IMR-90 (cell line): ENCODE measurements at regions not wholly inside any gene's neighbourhood (a gene's known extent, or its start where the extent isn't known, plus 50 kb on each side); places are given as distances from the start of the nearest gene placed in this dataset.

Source experiments
- ATAC-seq: fragments of 200-7000 bp; cut with Tn5 transposase; 2 replicates; pipeline ENCODE4 v1.9.1; 2020; ENCODE audit warnings: low read depth, mild to moderate bottlenecking, moderate library complexity
- BruUV-seq: library from RNA; stranded (reverse); fragments of 400-500 nt; replicated peaks from 2 replicates; lab custom pipeline; 2021; lab: Mats Ljungman, UMichigan
- CTCF ChIA-PET: fragments of 300-600 bp; formaldehyde crosslinking; extraction: SDS; loops from one replicate; lab custom pipeline; 2021; ENCODE audit warnings: antibody characterized with exemption; lab: Yijun Ruan, JAX
- POLR2A ChIA-PET: fragments of 300-600 bp; sonication (Branson Sonifier 250); formaldehyde crosslinking; loops from one replicate; lab custom pipeline; 2022; ENCODE audit warnings: antibody characterized with exemption; ENCODE audit not compliant: unreplicated experiment; lab: Charles Lee
- DNase-seq: peaks from one replicate; pipeline ENCODE4 v3.0.0; 2013
- H2AFZ ChIP-seq: replicated peaks from 2 replicates; pipeline ENCODE3; 2013; ENCODE audit warnings: low read length, mild to moderate bottlenecking; ENCODE audit not compliant: poor library complexity
- H2AK5ac ChIP-seq: 2 replicates; pipeline ENCODE4 v1.6.1; 2013; ENCODE audit warnings: low read depth, low read length, inconsistent platforms
- H2AK9ac ChIP-seq: replicated peaks from 2 replicates; pipeline ENCODE3; 2013; ENCODE audit warnings: mild to moderate bottlenecking, low read depth, low read length, moderate library complexity; ENCODE audit not compliant: poor library complexity
- H2BK120ac ChIP-seq: 2 replicates; pipeline ENCODE4 v1.6.1; 2013; ENCODE audit warnings: low read depth, low read length, inconsistent platforms
- H2BK15ac ChIP-seq: 3 replicates; pipeline ENCODE4 v1.6.1; 2013; ENCODE audit warnings: low read depth, low read length, inconsistent platforms
- H2BK20ac ChIP-seq: 2 replicates; pipeline ENCODE4 v1.6.1; 2013; ENCODE audit warnings: low read depth, mild to moderate bottlenecking, inconsistent platforms, low read length, moderate library complexity
- H2BK5ac ChIP-seq: 2 replicates; pipeline ENCODE4 v1.6.1; 2013; ENCODE audit warnings: mild to moderate bottlenecking, low read depth, low read length, inconsistent platforms; ENCODE audit not compliant: poor library complexity, severe bottlenecking
- H3K14ac ChIP-seq: replicated peaks from 2 replicates; pipeline ENCODE4 v1.6.1; 2013; ENCODE audit warnings: low read depth, low read length, inconsistent platforms
- H3K18ac ChIP-seq: 2 replicates; pipeline ENCODE4 v1.6.1; 2013; ENCODE audit warnings: low read depth, low read length, control low read depth
- H3K23ac ChIP-seq: 2 replicates; pipeline ENCODE4 v1.6.1; 2013; ENCODE audit warnings: low read depth, low read length, inconsistent platforms
- H3K27ac ChIP-seq: 2 replicates; pipeline ENCODE4 v1.5.1; 2013; ENCODE audit warnings: mild to moderate bottlenecking, control low read depth, low read length; ENCODE audit not compliant: insufficient read depth
- H3K27me3 ChIP-seq: 2 replicates; pipeline ENCODE4 v1.6.1; 2013; ENCODE audit warnings: low read length; ENCODE audit not compliant: control insufficient read depth, insufficient read depth
- H3K36me3 ChIP-seq: 2 replicates; pipeline ENCODE4 v1.6.1; 2013; ENCODE audit warnings: low read length, mixed read lengths; ENCODE audit not compliant: control insufficient read depth, insufficient read depth
- H3K4ac ChIP-seq: 2 replicates; pipeline ENCODE4 v1.6.1; 2013; ENCODE audit warnings: low read depth, low read length, inconsistent platforms
- H3K4me1 ChIP-seq: 2 replicates; pipeline ENCODE4 v1.6.1; 2013; ENCODE audit warnings: low read length, mixed read lengths; ENCODE audit not compliant: control insufficient read depth, insufficient read depth
- H3K4me2 ChIP-seq: 2 replicates; pipeline ENCODE4 v1.6.1; 2013; ENCODE audit warnings: low read depth, mild to moderate bottlenecking, control low read depth, low read length, moderate library complexity
- H3K4me3 ChIP-seq: 2 replicates; pipeline ENCODE4 v1.5.1; 2013; ENCODE audit warnings: low read depth, mild to moderate bottlenecking, control low read depth, low read length, moderate library complexity; ENCODE audit not compliant: insufficient read depth
- H3K56ac ChIP-seq: 2 replicates; pipeline ENCODE4 v1.6.1; 2013; ENCODE audit warnings: low read length, inconsistent platforms; ENCODE audit not compliant: insufficient read depth; ENCODE audit errors: extremely low read depth
- H3K79me1 ChIP-seq, 2 experiments: 2 replicates each; pipeline ENCODE4 v1.6.1; 2013; ENCODE audit warnings: low read length in 2 of 2, inconsistent platforms in 1 of 2, low read depth in 1 of 2
- H3K9ac ChIP-seq: 2 replicates; pipeline ENCODE4 v1.6.1; 2013; ENCODE audit warnings: low read depth, low read length, control low read depth
- H3K9me1 ChIP-seq: 2 replicates; pipeline ENCODE4 v1.6.1; 2013; ENCODE audit warnings: low read length, inconsistent platforms; ENCODE audit not compliant: insufficient read depth
- H3K9me3 ChIP-seq: 2 replicates; pipeline ENCODE4 v1.6.1; 2013; ENCODE audit warnings: low read length; ENCODE audit not compliant: control insufficient read depth, insufficient read depth
- H4K20me1 ChIP-seq: 2 replicates; pipeline ENCODE4 v1.6.1; 2013; ENCODE audit warnings: low read length, inconsistent platforms; ENCODE audit not compliant: insufficient read depth
- H4K5ac ChIP-seq: 2 replicates; pipeline ENCODE4 v1.6.1; 2013; ENCODE audit warnings: mild to moderate bottlenecking, low read depth, low read length, control low read depth
- H4K8ac ChIP-seq, 2 experiments: 2 replicates each; pipeline ENCODE4 v1.6.1; 2013; ENCODE audit warnings: low read depth in 2 of 2, low read length in 2 of 2, control low read depth in 1 of 2, inconsistent platforms in 1 of 2
- H4K91ac ChIP-seq: 2 replicates; pipeline ENCODE4 v1.6.1; 2013; ENCODE audit warnings: low read depth, low read length, inconsistent platforms; ENCODE audit not compliant: insufficient read depth
- CEBPB ChIP-seq: IDR thresholded peaks from 2 replicates; pipeline ENCODE4 v1.6.1; 2012; ENCODE audit warnings: low read depth, low read length, improper control_type of control experiment
- MAZ ChIP-seq: IDR thresholded peaks from 2 replicates; pipeline ENCODE4 v1.6.1; 2012; ENCODE audit warnings: low read depth, mild to moderate bottlenecking, low read length, improper control_type of control experiment, moderate library complexity, borderline replicate concordance
- MXI1 ChIP-seq: IDR thresholded peaks from 2 replicates; pipeline ENCODE4 v1.6.1; 2012; ENCODE audit warnings: low read depth, mild to moderate bottlenecking, low read length, moderate library complexity, borderline replicate concordance
- POLR2A ChIP-seq: IDR thresholded peaks from 2 replicates; pipeline ENCODE4 v1.6.1; 2012; ENCODE audit warnings: mild to moderate bottlenecking, low read depth, low read length
- RAD21 ChIP-seq: IDR thresholded peaks from 2 replicates; pipeline ENCODE4 v1.6.1; 2012; ENCODE audit warnings: low read length, improper control_type of control experiment
- RCOR1 ChIP-seq: IDR thresholded peaks from 2 replicates; pipeline ENCODE4 v1.6.1; 2012; ENCODE audit warnings: mild to moderate bottlenecking, low read length, improper control_type of control experiment; ENCODE audit not compliant: insufficient replicate concordance
- SMC3 ChIP-seq: fragments of 150-350 bp; IDR thresholded peaks from 2 replicates; pipeline ENCODE4 v1.6.1; 2016; ENCODE audit warnings: low read depth, mild to moderate bottlenecking, antibody characterized with exemption, low read length, moderate library complexity
- WGBS, 2 experiments: methylation state at CpG; one replicate each; pipeline versions ENCODE4 v1.1.5 to v1.1.7; 2013; ENCODE audit warnings: missing lambda C conversion rate in 2 of 2; ENCODE audit not compliant: insufficient read length in 1 of 2; ENCODE audit errors: extremely low coverage in 2 of 2; 5-methylcytosine and 5-hydroxymethylcytosine counted together
- dilution Hi-C: fragments of 300-500 bp; cut with HindIII; formaldehyde crosslinking; loops from one replicate; pipeline ENCODE4 v1.14.3; 2018; ENCODE audit warnings: low sequenced_read_pairs; ENCODE audit not compliant: unreplicated experiment
- in situ Hi-C: fragments of 300-500 bp; cut with MboI; formaldehyde crosslinking; loops from 3 replicates; pipeline ENCODE4 v1.14.3; 2019; ENCODE audit warnings: low sequenced_read_pairs, inconsistent platforms, mixed read lengths
- intact Hi-C: fragments of 100-400 bp; cut with micrococcal nuclease; formaldehyde crosslinking; loops from 2 replicates; pipeline ENCODE4 v1.10.0; 2022
- TF ChIP-seq, protein P1 (sequence below): fragments of 150-350 bp; IDR thresholded peaks from 2 replicates; pipeline ENCODE4 v1.6.1; 2017; ENCODE audit warnings: mild to moderate bottlenecking, antibody characterized with exemption, low read length, low read depth

DNA sequence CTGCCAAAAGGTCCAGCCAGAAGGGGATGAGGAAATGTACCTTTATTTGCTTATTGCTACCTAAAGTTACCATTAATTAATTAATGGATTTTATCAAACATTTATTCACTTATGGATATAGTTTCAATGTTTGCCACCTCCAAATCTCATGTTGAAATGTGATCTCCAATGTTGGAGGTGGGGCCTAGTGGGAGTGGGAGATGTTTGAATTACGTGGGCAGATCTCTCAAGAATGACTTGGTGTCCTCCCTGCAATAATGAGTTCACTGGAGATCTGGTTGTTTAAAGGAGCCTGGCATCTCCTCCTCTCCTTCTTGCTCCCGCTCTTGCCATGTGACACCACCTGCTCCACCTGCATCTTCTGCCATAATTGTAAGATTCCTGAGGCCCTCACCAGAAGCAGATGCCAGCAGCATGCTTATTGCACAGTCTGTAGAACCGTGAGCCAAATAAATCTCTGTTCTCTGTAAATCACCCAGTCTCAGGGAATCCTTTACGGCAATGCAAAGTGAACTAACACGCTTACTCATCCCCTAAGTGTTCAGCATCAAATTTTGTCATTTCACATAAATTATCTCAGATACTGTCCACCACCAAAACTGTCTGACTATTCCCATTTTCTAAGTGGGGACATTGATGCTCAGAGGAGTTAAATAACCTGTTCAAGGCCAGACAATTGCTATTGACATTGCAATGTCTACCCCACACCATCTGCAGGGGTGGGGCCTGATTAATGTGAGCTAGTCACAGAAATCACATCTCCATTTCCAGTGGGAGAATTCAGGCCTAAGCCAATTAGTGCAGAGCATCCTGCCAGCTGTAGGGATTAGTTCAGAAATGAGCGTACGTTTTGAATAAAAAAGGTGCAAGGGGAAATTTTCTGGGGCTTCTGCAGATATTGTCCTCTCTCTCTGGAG lies 51.6 kb upstream of the SYN3 start (continued):
- no peak for TF ChIP-seq CEBPB

GRCh38 chr22:33108037-33108436 lies 49.9 kb upstream of the SYN3 start:
- dilution Hi-C loops: no loop called here
- no peak overlapping the region for H2AFZ ChIP-seq
- H3K4me3 ChIP-seq: no peak overlapping the region
- H3K56ac ChIP-seq: no peak overlapping the region
- H3K27ac ChIP-seq: no peak overlapping the region
- H2BK20ac ChIP-seq: no peak overlapping the region
- peaks cover 11% of the 10 kb centered on the region for H3K9me3 ChIP-seq
- intact Hi-C loops: loop anchor here (10.0 kb wide), 1 partner anchor 63 kb away; no protein-coding TSS in a partner anchor
- H3K36me3 ChIP-seq: no peaks in the 10 kb centered on the region
- TF ChIP-seq MAZ (no peak), POLR2A (no peak), RAD21 (no peak), RCOR1 (no peak), MXI1 (no peak), SMC3 (no peak)
- TF ChIP-seq, protein P1, sequence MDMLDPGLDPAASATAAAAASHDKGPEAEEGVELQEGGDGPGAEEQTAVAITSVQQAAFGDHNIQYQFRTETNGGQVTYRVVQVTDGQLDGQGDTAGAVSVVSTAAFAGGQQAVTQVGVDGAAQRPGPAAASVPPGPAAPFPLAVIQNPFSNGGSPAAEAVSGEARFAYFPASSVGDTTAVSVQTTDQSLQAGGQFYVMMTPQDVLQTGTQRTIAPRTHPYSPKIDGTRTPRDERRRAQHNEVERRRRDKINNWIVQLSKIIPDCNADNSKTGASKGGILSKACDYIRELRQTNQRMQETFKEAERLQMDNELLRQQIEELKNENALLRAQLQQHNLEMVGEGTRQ: no peak
- H4K8ac ChIP-seq: no peak overlapping the region
- DNase-seq: no peak
- H3K27me3 ChIP-seq: no peaks in the 10 kb centered on the region
- no peak overlapping the region for H2BK120ac ChIP-seq
- ChIA-PET CTCF (interaction anchor here (0.8 kb wide), 1 partner anchor 173 kb away, joined by 3 read pairs; no protein-coding TSS in a partner anchor), POLR2A (no interaction called here)
- H3K9me1 ChIP-seq: no peaks in the 10 kb centered on the region
- H3K23ac ChIP-seq: no peak overlapping the region
- no peaks in the 10 kb centered on the region for H3K79me1 ChIP-seq
- no peak overlapping the region for H3K9ac ChIP-seq
- no peak overlapping the region for H2BK5ac ChIP-seq
- H4K20me1 ChIP-seq: no peaks in the 10 kb centered on the region
- no peak overlapping the region for H3K14ac ChIP-seq
- no peak overlapping the region for H4K5ac ChIP-seq
- no peak overlapping the region for H2BK15ac ChIP-seq
- H3K18ac ChIP-seq: no peak overlapping the region
- in situ Hi-C loops: no loop called here
- no peak for ATAC-seq
- H2AK9ac ChIP-seq: no peak overlapping the region
- no peak overlapping the region for H3K4ac ChIP-seq
- no peak overlapping the region for H2AK5ac ChIP-seq
- no peaks in the 10 kb centered on the region for H3K4me1 ChIP-seq
- WGBS, 2 experiments: no CpG with 5 or more reads among the region's 5 CpGs
- BruUV-seq: no TSS peak
- H3K4me2 ChIP-seq: no peak overlapping the region
- H4K91ac ChIP-seq: no peak overlapping the region
